ENCODE measurements at regions not wholly inside any gene's neighbourhood (a gene's known extent, or its start where the extent isn't known, plus 50 kb on each side); places are given as distances from the start of the nearest gene placed in this dataset.

- Histone ChIP-seq H2BK12ac (ENCODE audit: low read length in 2 of 2) (no peak overlapping the region), H2AFZ (ENCODE audit: low read depth, low read length) (no peak overlapping the region), H3K4me2 (ENCODE audit: low read length, poor library complexity, severe bottlenecking) (peak overlapping the region; percentile 50), H3K79me1 (replicated peaks; ENCODE audit: low read length, poor library complexity, severe bottlenecking) (no peaks in the 10 kb centered on the region), H3K4me3 (ENCODE audit: insufficient read depth in 1 of 2, low read depth in 1 of 2, low read length in 2 of 2) (peak overlapping the region in 1 of 2 experiments; percentile 62), H2AK5ac (ENCODE audit: low read length, severe bottlenecking) (no peak overlapping the region), H3K27me3 (ENCODE audit: control insufficient read depth in 1 of 2, insufficient read depth in 1 of 2, low read length in 2 of 2) (no peaks in the 10 kb centered on the region), H4K91ac (ENCODE audit: low read length) (no peak overlapping the region), H3K4ac (ENCODE audit: low read depth in 1 of 2, low read length in 2 of 2) (no peak overlapping the region), H3K27ac (ENCODE audit: low read length, poor library complexity, severe bottlenecking) (no peak overlapping the region), H3K9ac (ENCODE audit: low read length) (peak overlapping the region; percentile 54), H3K9me3 (ENCODE audit: control insufficient read depth, low read length) (no peaks in the 10 kb centered on the region), H3K4me1 (ENCODE audit: control insufficient read depth, insufficient read depth, low read depth, low read length) (no peaks in the 10 kb centered on the region), H2BK5ac (ENCODE audit: low read depth, low read length, poor library complexity, severe bottlenecking) (no peak overlapping the region), H3K14ac (ENCODE audit: low read length in 2 of 2) (no peak overlapping the region), H3K18ac (ENCODE audit: low read depth in 1 of 2, low read length in 2 of 2) (no peak overlapping the region), H2BK15ac (ENCODE audit: low read depth, poor library complexity, severe bottlenecking) (no peak overlapping the region), H3K23ac (ENCODE audit: low read length in 2 of 2) (no peak overlapping the region), H4K8ac (ENCODE audit: low read length) (peak overlapping the region; percentile 49), H3K36me3 (ENCODE audit: control insufficient read depth in 1 of 2, insufficient read depth in 2 of 2, low read depth in 1 of 2, low read length in 2 of 2) (no peaks in the 10 kb centered on the region), H2BK120ac (ENCODE audit: low read depth, low read length) (no peak overlapping the region)
- WGBS = 100% methylated on average over 2 of the region's 5 CpGs
- no peak for DNase-seq
Measured at GRCh38 chr6:126701676-126702560, 362.0 kb downstream of the CENPW start.

GRCh38 chr6:126716032-126716431, 376.1 kb downstream of the CENPW start:
- Histone ChIP-seq H2BK5ac (ENCODE audit: low read depth, low read length, poor library complexity, severe bottlenecking) (no peak overlapping the region), H2BK12ac (ENCODE audit: low read length in 2 of 2) (no peak overlapping the region), H3K23ac (ENCODE audit: low read length in 2 of 2) (no peak overlapping the region), H4K8ac (ENCODE audit: low read length) (no peak overlapping the region), H3K4ac (ENCODE audit: low read depth in 1 of 2, low read length in 2 of 2) (no peak overlapping the region), H4K91ac (ENCODE audit: low read length) (no peak overlapping the region), H3K4me1 (ENCODE audit: control insufficient read depth, insufficient read depth, low read depth, low read length) (no peaks in the 10 kb centered on the region), H3K18ac (ENCODE audit: low read depth in 1 of 2, low read length in 2 of 2) (no peak overlapping the region), H2AFZ (ENCODE audit: low read depth, low read length) (no peak overlapping the region), H3K27ac (ENCODE audit: low read length, poor library complexity, severe bottlenecking) (no peak overlapping the region), H3K14ac (ENCODE audit: low read length in 2 of 2) (no peak overlapping the region), H2BK120ac (ENCODE audit: low read depth, low read length) (no peak overlapping the region), H3K9ac (ENCODE audit: low read length) (peak overlapping the region; percentile 5), H3K36me3 (ENCODE audit: control insufficient read depth in 1 of 2, insufficient read depth in 2 of 2, low read depth in 1 of 2, low read length in 2 of 2) (no peaks in the 10 kb centered on the region), H3K79me1 (replicated peaks; ENCODE audit: low read length, poor library complexity, severe bottlenecking) (no peaks in the 10 kb centered on the region), H2AK5ac (ENCODE audit: low read length, severe bottlenecking) (no peak overlapping the region), H3K4me2 (ENCODE audit: low read length, poor library complexity, severe bottlenecking) (no peak overlapping the region), H3K9me3 (ENCODE audit: control insufficient read depth, low read length) (no peaks in the 10 kb centered on the region), H2BK15ac (ENCODE audit: low read depth, poor library complexity, severe bottlenecking) (no peak overlapping the region), H3K27me3 (ENCODE audit: control insufficient read depth in 1 of 2, insufficient read depth in 1 of 2, low read length in 2 of 2) (no peaks in the 10 kb centered on the region), H3K4me3 (ENCODE audit: insufficient read depth in 1 of 2, low read depth in 1 of 2, low read length in 2 of 2) (no peak overlapping the region)
- 80% methylated on average over 2 of the region's 2 CpGs for WGBS
- DNase-seq = no peak

- DNase-seq = no peak
- Histone ChIP-seq H3K14ac (ENCODE audit: low read length in 2 of 2) (no peak overlapping the region), H3K9ac (ENCODE audit: low read length) (no peak overlapping the region), H3K4me2 (ENCODE audit: low read length, poor library complexity, severe bottlenecking) (no peak overlapping the region), H4K91ac (ENCODE audit: low read length) (no peak overlapping the region), H3K23ac (ENCODE audit: low read length in 2 of 2) (no peak overlapping the region), H3K27ac (ENCODE audit: low read length, poor library complexity, severe bottlenecking) (no peak overlapping the region), H2BK120ac (ENCODE audit: low read depth, low read length) (no peak overlapping the region), H3K4me1 (ENCODE audit: control insufficient read depth, insufficient read depth, low read depth, low read length) (no peaks in the 10 kb centered on the region), H3K79me1 (replicated peaks; ENCODE audit: low read length, poor library complexity, severe bottlenecking) (no peaks in the 10 kb centered on the region), H2BK12ac (ENCODE audit: low read length in 2 of 2) (no peak overlapping the region), H2BK5ac (ENCODE audit: low read depth, low read length, poor library complexity, severe bottlenecking) (no peak overlapping the region), H3K4ac (ENCODE audit: low read depth in 1 of 2, low read length in 2 of 2) (no peak overlapping the region), H2BK15ac (ENCODE audit: low read depth, poor library complexity, severe bottlenecking) (no peak overlapping the region), H3K36me3 (ENCODE audit: control insufficient read depth in 1 of 2, insufficient read depth in 2 of 2, low read depth in 1 of 2, low read length in 2 of 2) (no peaks in the 10 kb centered on the region), H2AFZ (ENCODE audit: low read depth, low read length) (no peak overlapping the region), H3K18ac (ENCODE audit: low read depth in 1 of 2, low read length in 2 of 2) (no peak overlapping the region), H2AK5ac (ENCODE audit: low read length, severe bottlenecking) (no peak overlapping the region), H4K8ac (ENCODE audit: low read length) (no peak overlapping the region), H3K4me3 (ENCODE audit: insufficient read depth in 1 of 2, low read depth in 1 of 2, low read length in 2 of 2) (no peak overlapping the region), H3K27me3 (ENCODE audit: control insufficient read depth in 1 of 2, insufficient read depth in 1 of 2, low read length in 2 of 2) (no peaks in the 10 kb centered on the region), H3K9me3 (ENCODE audit: control insufficient read depth, low read length) (no peaks in the 10 kb centered on the region)
- WGBS = 86% methylated on average over 3 of the region's 3 CpGs
Measured at GRCh38 chr6:126716826-126717509, 377.1 kb downstream of the CENPW start.

DNA sequence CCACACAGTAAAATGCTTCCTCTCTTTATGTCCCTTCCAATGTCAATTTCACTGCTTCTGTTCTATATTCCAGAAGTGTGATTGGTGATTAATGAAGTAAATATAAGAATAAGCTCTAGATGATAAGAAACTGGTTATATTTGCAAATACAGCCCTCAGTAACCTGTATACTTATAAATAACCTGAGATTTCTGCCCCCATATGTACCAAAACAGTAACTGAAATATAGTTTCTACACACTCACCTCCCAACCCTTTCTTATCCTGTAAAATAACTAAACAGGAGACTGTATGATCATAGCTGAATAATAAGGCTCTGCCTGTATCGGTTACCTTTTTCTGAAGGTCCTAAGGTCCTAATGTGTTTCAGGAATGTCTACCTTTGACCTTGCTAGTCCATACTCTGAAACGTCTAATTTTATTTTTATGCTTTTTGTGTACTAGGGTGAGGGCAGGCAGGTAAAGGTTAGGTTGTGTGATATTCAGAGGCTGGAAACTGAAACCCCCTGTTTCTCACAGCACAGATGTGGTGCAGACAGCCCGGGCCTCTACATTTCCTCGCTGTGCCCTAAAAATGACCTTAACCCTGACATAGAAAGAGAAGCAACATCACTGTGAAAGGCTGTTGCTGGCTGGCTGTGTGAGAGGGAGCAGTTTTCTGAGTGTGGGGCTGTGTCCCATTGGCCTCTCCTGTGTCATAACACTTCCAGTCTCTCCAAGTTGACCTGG, 378.8 kb downstream of the CENPW start:
- 83% methylated on average over 1 of the region's 4 CpGs for WGBS
- Histone ChIP-seq H2AFZ (ENCODE audit: low read depth, low read length) (no peak overlapping the region), H2BK15ac (ENCODE audit: low read depth, poor library complexity, severe bottlenecking) (no peak overlapping the region), H3K27me3 (ENCODE audit: control insufficient read depth in 1 of 2, insufficient read depth in 1 of 2, low read length in 2 of 2) (no peaks in the 10 kb centered on the region), H3K4me3 (ENCODE audit: insufficient read depth in 1 of 2, low read depth in 1 of 2, low read length in 2 of 2) (no peak overlapping the region), H3K27ac (ENCODE audit: low read length, poor library complexity, severe bottlenecking) (no peak overlapping the region), H3K79me1 (replicated peaks; ENCODE audit: low read length, poor library complexity, severe bottlenecking) (no peaks in the 10 kb centered on the region), H2BK12ac (ENCODE audit: low read length in 2 of 2) (no peak overlapping the region), H2BK120ac (ENCODE audit: low read depth, low read length) (no peak overlapping the region), H3K14ac (ENCODE audit: low read length in 2 of 2) (no peak overlapping the region), H3K18ac (ENCODE audit: low read depth in 1 of 2, low read length in 2 of 2) (no peak overlapping the region), H4K8ac (ENCODE audit: low read length) (no peak overlapping the region), H2BK5ac (ENCODE audit: low read depth, low read length, poor library complexity, severe bottlenecking) (no peak overlapping the region), H3K4me2 (ENCODE audit: low read length, poor library complexity, severe bottlenecking) (no peak overlapping the region), H3K23ac (ENCODE audit: low read length in 2 of 2) (no peak overlapping the region), H3K4me1 (ENCODE audit: control insufficient read depth, insufficient read depth, low read depth, low read length) (no peaks in the 10 kb centered on the region), H2AK5ac (ENCODE audit: low read length, severe bottlenecking) (no peak overlapping the region), H4K91ac (ENCODE audit: low read length) (no peak overlapping the region), H3K9me3 (ENCODE audit: control insufficient read depth, low read length) (no peaks in the 10 kb centered on the region), H3K9ac (ENCODE audit: low read length) (no peak overlapping the region), H3K4ac (ENCODE audit: low read depth in 1 of 2, low read length in 2 of 2) (no peak overlapping the region), H3K36me3 (ENCODE audit: control insufficient read depth in 1 of 2, insufficient read depth in 2 of 2, low read depth in 1 of 2, low read length in 2 of 2) (no peaks in the 10 kb centered on the region)
- DNase-seq = no peak

Measured in mesenchymal stem cell (in vitro differentiated cells and primary cell).